ENCODE measurements at regions not wholly inside any gene's neighbourhood (a gene's known extent, or its start where the extent isn't known, plus 50 kb on each side); places are given as distances from the start of the nearest gene placed in this dataset.
"Not testable (repeated sequence)": the region's sequence is repeated elsewhere in the genome, so short reads cannot be mapped to it uniquely, and the experiment has no call there.

DNA sequence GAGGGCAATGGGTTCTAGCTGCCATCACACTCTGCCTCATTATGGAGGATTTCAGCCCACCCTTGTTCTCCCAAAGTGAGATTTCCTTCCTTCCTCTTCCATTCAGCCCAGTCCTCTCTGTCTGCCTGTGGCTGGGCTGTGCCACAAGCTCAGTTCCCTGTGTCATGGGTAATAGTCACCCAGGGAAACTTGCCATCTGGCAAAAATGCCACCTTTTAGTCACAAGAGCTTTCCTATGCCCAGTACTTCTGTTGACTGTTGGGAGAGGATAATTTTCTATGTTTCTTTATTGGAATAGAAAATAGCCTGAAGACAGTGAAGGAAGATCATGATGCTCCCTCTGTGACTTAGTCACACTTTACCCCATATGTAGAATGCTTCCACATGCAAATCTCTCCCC, 71.4 kb downstream of the TLR4 start:
- no peak for DNase-seq (ENCODE audit: low read depth in 2 of 2, low spot score in 1 of 2)

GRCh38 chr9:117777823-117778222, 73.6 kb downstream of the TLR4 start:
- no peak for DNase-seq (ENCODE audit: low read depth in 2 of 2, low spot score in 1 of 2)

DNA sequence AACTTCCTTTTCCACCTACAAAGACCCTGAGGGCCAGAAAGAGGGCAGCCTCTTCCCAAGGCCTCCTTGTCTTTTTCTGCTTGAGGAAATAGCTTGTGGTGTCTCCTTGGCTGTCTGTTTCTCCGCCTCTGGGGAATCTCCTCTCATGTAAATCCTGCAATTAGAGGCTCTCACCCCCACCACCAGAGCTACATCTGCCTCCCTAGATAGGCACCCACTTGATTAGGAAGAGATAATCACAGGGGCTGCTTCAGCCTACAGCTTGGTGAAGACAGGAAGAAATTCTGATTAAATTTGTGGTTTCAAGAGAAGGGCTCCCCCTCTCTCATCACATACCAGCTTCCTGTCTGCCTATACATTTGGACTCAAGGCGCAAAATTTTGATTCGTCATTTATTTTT, 75.6 kb downstream of the TLR4 start:
- DNase-seq (ENCODE audit: low read depth in 2 of 2, low spot score in 1 of 2): no peak

- peak in 1 of 2 donors; percentile 15 for DNase-seq (ENCODE audit: low read depth in 2 of 2, low spot score in 1 of 2)
Measured at GRCh38 chr9:117782931-117783788, 79.0 kb downstream of the TLR4 start.

DNA sequence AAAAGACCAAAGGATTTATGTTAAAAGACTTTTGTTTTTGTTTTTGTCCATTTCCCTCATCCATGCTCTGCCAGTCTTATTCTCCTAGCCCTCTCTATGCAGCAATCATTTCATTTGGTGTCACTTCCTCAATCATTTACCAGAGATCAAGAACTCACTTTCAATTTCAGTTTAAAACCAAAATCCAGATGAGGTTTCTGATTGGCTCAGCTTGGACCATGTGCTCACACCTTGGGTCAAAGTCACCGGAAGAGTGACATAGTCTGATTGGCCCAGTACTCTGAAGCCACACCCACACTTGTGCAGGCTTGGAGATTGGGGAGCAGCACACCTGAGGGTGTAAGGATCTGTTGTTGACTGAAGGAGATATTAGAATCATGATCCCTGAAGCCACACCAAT, 79.6 kb downstream of the TLR4 start:
- no peak for DNase-seq (ENCODE audit: low read depth in 2 of 2, low spot score in 1 of 2)

DNA sequence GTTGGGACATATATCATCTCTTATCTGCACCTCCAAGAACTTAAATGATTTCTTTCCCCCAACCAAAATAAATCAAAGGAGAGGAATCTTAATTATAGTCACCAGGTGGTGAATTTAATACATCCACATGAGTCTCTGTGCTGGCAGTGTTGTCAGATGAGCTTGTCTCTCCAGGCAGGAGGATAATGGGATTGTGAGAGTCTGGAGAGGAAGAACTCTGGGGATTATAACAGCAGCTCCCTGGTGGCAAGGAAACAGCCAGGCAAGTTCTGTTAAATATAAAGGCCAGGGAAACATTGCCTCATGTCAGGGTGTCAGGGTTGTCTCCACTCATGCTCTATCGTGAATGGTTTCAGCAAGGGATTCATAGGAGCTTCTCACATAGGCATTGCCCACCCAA, 80.8 kb downstream of the TLR4 start:
- no peak for DNase-seq (ENCODE audit: low read depth in 2 of 2, low spot score in 1 of 2)

- DNase-seq (ENCODE audit: low read depth in 2 of 2, low spot score in 1 of 2): no peak
Measured at GRCh38 chr9:117787746-117788145, 83.5 kb downstream of the TLR4 start.

- DNase-seq (ENCODE audit: low read depth in 2 of 2, low spot score in 1 of 2): no peak
Measured at GRCh38 chr9:117795271-117795670, 91.1 kb downstream of the TLR4 start.

GRCh38 chr9:117796681-117797080, 92.5 kb downstream of the TLR4 start:
- DNase-seq (ENCODE audit: low read depth in 2 of 2, low spot score in 1 of 2): no peak

- DNase-seq (ENCODE audit: low read depth in 2 of 2, low spot score in 1 of 2): no peak
Measured at GRCh38 chr9:117800389-117800788, 96.2 kb downstream of the TLR4 start.

DNA sequence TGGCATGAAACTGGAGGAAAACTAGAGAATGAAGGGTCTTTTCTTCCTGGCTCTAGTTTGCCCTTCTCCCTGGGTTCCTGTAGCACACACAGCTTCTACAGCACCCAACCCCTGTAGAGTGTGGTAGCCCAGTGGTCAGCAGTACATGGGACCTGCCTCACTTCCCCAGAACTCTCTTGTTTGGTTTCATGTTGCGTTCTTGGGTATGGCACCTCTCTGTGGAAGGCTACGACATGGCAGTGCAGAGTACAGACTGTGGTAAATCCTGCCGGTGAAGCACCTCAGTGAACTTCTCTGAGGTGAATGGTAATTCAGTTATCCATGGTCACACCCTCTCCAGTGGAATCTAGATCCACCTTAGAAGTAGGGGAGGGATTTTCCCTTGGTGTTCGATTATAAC, 105.5 kb downstream of the TLR4 start:
- DNase-seq (ENCODE audit: low read depth in 2 of 2, low spot score in 1 of 2): no peak

DNA sequence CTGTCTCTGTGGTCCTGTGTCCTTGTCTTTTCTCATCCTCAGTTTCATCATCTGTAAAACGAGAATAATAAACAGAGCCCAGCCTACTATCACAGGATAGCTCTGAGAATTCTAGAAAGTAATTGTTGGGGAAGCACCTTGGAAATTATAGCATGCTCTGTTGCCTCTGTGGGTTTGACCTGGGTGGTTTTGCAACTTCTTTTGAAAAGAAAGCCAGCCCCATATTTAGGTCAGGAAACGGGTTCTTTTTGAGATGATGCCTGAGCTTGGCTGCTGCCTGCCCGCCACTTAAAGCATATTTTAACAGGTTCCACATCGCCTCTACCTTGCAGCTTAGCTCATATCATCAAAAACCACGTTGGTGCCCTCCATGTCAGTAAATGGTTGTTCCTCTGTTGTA, 111.1 kb downstream of the TLR4 start:
- DNase-seq (ENCODE audit: low read depth in 2 of 2, low spot score in 1 of 2): no peak

GRCh38 chr9:117815948-117816347, 111.7 kb downstream of the TLR4 start:
- DNase-seq (ENCODE audit: low read depth in 2 of 2, low spot score in 1 of 2): no peak

- DNase-seq (ENCODE audit: low read depth in 2 of 2, low spot score in 1 of 2): no peak
Measured at GRCh38 chr9:117821954-117822353, 117.8 kb downstream of the TLR4 start.

GRCh38 chr9:117823576-117823975, 119.4 kb downstream of the TLR4 start:
- DNase-seq (ENCODE audit: low read depth in 2 of 2, low spot score in 1 of 2): no peak

DNA sequence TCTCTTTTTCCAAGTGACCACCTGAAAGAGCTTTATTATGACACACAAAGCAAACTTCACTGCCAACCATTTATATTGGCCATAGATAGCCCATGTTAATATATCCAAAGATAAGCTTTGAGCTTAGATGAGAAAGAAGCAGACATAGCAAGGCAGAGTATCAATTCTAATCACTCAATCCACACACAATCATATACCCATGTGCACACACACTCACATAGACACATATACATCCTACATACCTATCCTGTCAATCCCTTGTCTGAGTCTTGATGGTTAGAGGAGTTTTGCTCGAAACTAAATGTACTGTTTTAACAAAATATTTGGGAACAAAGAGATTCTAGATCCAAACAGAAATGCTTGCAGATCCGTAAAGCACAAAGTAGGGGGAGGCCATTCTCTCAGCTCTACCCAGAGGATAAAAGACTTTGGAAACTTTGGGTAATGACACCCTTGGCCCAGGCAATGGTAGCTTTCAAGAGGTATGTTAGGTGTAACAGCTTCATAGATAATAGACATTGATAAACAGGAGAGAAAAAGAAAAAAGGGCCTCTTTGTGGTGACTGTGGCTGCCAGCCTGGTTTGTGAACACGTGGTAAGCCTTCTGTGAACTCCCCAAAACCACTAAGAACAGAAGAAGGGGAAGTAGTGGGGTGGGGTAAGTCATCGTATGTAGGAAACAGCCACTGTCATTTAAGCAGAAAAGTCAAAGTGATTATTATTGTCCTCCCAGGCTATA, 121.6 kb downstream of the TLR4 start:
- peak; percentile 0 to 16 for DNase-seq (ENCODE audit: low read depth in 2 of 2, low spot score in 1 of 2)

DNA sequence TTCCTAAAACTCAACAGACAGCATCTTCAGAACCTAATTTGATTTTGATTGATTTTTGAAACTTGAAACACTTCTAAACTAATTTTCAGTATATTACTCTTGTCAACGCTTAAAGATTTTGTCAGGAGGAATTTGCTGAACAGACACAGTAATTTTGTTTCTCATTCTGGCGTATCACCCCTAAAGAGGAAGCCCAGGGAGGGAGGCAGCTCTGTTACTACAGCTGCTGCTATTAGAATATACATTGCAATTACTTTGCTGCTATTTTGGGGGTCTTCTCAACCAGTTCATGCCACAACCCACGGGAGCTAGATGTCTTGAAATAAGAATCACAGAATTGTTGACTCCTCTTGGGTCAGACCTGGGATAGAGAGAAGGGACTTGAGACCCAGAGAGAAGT, 122.6 kb downstream of the TLR4 start:
- DNase-seq (ENCODE audit: low read depth in 2 of 2, low spot score in 1 of 2): no peak

DNA sequence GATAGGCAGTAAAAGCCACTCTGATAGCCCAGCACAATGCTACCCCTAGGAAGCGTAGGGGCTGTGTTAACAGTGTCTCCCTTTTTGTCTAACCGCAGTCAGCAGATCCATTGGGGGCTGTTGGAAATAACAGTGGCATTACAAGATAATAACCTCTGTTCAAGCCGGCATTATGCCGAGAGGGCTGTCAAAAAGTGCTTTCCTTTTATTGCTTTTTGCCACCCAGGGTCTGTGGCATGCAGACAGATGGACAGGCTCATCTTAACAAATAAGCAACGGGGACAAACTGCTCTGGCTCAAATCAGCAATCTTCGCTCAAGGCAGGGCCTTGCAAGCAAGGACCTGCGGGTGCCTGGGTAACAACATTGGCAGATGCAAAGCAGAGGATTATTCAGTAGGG, 123.3 kb downstream of the TLR4 start:
- DNase-seq (ENCODE audit: low read depth in 2 of 2, low spot score in 1 of 2): no peak

DNA sequence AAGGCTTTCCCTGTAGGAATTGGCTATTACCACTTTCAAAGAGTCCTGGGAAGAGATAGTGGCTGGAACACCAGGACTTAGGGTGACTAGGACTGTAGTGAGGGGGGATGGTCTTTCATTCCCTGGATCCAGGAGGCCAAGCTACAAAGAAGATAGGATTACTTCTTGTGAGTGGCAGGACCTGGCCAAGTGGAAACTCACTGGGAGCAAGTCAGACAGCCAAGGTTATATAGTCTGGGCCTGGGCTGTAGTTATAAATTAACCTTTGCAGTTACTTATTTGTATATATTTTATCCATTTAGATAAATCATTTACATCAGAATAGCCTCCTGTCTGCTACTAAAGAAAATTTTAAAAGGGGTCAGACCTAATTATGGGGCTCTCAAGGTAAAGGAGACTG, 124.3 kb downstream of the TLR4 start:
- DNase-seq (ENCODE audit: low read depth in 2 of 2, low spot score in 1 of 2): no peak

- no peak for DNase-seq (ENCODE audit: low read depth in 2 of 2, low spot score in 1 of 2)
Measured at GRCh38 chr9:117835798-117836197, 131.6 kb downstream of the TLR4 start.

GRCh38 chr9:117839862-117840261, 135.7 kb downstream of the TLR4 start:
- DNase-seq (ENCODE audit: low read depth in 2 of 2, low spot score in 1 of 2): no peak

GRCh38 chr9:117851836-117852461, 147.7 kb downstream of the TLR4 start:
- not testable (repeated sequence) for DNase-seq (ENCODE audit: low read depth in 2 of 2, low spot score in 1 of 2)
